ENCODE measurements at regions not wholly inside any gene's neighbourhood (a gene's known extent, or its start where the extent isn't known, plus 50 kb on each side); places are given as distances from the start of the nearest gene placed in this dataset.
A peak's percentile ranks its signal among the peaks of the same experiment; 100 is the strongest.

- no peak overlapping the region for H2AFZ ChIP-seq (ENCODE audit: low read length)
- H4K20me1 ChIP-seq (replicated peaks in 1 of 2; ENCODE audit: control insufficient read depth in 1 of 2, insufficient read depth in 2 of 2, low read length in 2 of 2), result no peaks in the 10 kb centered on the region
- no peak for TF ChIP-seq MAX (IDR thresholded peaks at IDR 0.05)
- no peak for TF ChIP-seq USF2 (IDR thresholded peaks at IDR 0.05; ENCODE audit: low read length)
- TF ChIP-seq TEAD4 (IDR thresholded peaks at IDR 0.05; ENCODE audit: low read depth, low read length), result peak; percentile 95
These were observed 64.2 kb upstream of the IRX1 start for GRCh38 chr5:3531320-3531986.

More at GRCh38 chr5:3531320-3531986, 64.2 kb upstream of the IRX1 start:
- no peaks in the 10 kb centered on the region; a peak in 1 of 4 replicates for H3K9me3 ChIP-seq (ENCODE audit: insufficient read depth in 2 of 2, low read depth in 1 of 2, low read length in 1 of 2)
- no peak overlapping the region; the same call in 1 of the 2 replicates for H2BK5ac ChIP-seq (ENCODE audit: low read depth, low read length)
- no peaks in the 10 kb centered on the region for H3K36me3 ChIP-seq (ENCODE audit: control insufficient read depth in 2 of 4, insufficient read depth in 4 of 4, low read length in 3 of 4)
- no peak overlapping the region for H3K4ac ChIP-seq (replicated peaks; ENCODE audit: insufficient read length, low read depth, low read length)
- no peak overlapping the region for H3K14ac ChIP-seq (ENCODE audit: insufficient read length)
- H4K91ac ChIP-seq (replicated peaks; ENCODE audit: insufficient read length, low read length), result no peak overlapping the region
- H3K4me2 ChIP-seq (ENCODE audit: insufficient read depth in 1 of 2, low read depth in 2 of 2, low read length in 2 of 2), result peak overlapping the region; percentile 47 to 51; a peak in 3 of 4 replicates
- ChIA-PET POLR2A (ENCODE audit: partially characterized antibody) (no interaction called here), CTCF (ENCODE audit: partially characterized antibody) (interaction anchor here (0.9 kb wide), 1 partner anchor 79 kb away, joined by 3 read pairs; no protein-coding TSS in a partner anchor)
- H3K4me1 ChIP-seq (replicated peaks in 1 of 4; ENCODE audit: control insufficient read depth in 3 of 4, insufficient read depth in 4 of 4, low read length in 3 of 4), result peaks cover 3 to 13% (median 9%) of the 10 kb centered on the region in 4 experiments
- no peaks in the 10 kb centered on the region; a peak in 1 of 7 replicates for H3K27me3 ChIP-seq (replicated peaks in 1 of 4; ENCODE audit: control insufficient read depth in 3 of 4, extremely low read depth in 1 of 4, insufficient read depth in 3 of 4, low read length in 3 of 4)
- H4K8ac ChIP-seq (ENCODE audit: extremely low read depth, insufficient read depth, low read length), result no peak overlapping the region; the same call in 1 of the 2 replicates
- no peak overlapping the region for H2AK5ac ChIP-seq (ENCODE audit: low read depth, low read length)
- WGBS, 2 experiments (ENCODE audit: extremely low coverage in 1 of 2, insufficient coverage in 1 of 2, insufficient read length in 1 of 2, insufficient replicate concordance in 2 of 2, low coverage in 1 of 2, low lambda C conversion rate in 2 of 2, missing lambda C conversion rate in 1 of 2), result 67% methylated on average over 8 of the region's 8 CpGs; no CpG with 5 or more reads in 1 of the 2 experiments
- H3K4me3 ChIP-seq (ENCODE audit: extremely low read depth in 1 of 4, insufficient read depth in 2 of 4, low read depth in 3 of 4, low read length in 4 of 4), result no peak overlapping the region; a peak in 1 of 8 replicates
- H2BK12ac ChIP-seq (ENCODE audit: low read depth, low read length), result peak overlapping the region; percentile 30; the same call in 1 of the 2 replicates
- H2BK120ac ChIP-seq (replicated peaks; ENCODE audit: low read depth, low read length), result no peak overlapping the region
- H3K23me2 ChIP-seq (ENCODE audit: low read depth, low read length), result no peaks in the 10 kb centered on the region
- no peaks in the 10 kb centered on the region for H3K79me2 ChIP-seq (ENCODE audit: control insufficient read depth in 1 of 2, insufficient read depth in 2 of 2, low read length in 2 of 2)
- H3K9ac ChIP-seq (replicated peaks in 1 of 4; ENCODE audit: extremely low read depth in 1 of 4, low read depth in 3 of 4, low read length in 3 of 4), result no peak overlapping the region
- no peak overlapping the region for H4K5ac ChIP-seq (ENCODE audit: insufficient read length, low read depth, low read length)
- peak; percentile 88 for FAIRE-seq
- peak overlapping the region; percentile 2; the same call in 1 of the 2 replicates for H3K18ac ChIP-seq (ENCODE audit: extremely low read depth, low read length)
- no peak overlapping the region for H3K27ac ChIP-seq (ENCODE audit: low read depth, low read length)
- no peak overlapping the region for H3K23ac ChIP-seq (ENCODE audit: insufficient read length)
- no peak overlapping the region; the same call in 1 of the 2 replicates for H2BK20ac ChIP-seq (ENCODE audit: low read length)
- DNase-seq (ENCODE audit: low read depth in 1 of 2, low spot score in 2 of 2), result peak in 1 of 2 experiments; percentile 29
- H3K79me1 ChIP-seq (ENCODE audit: low read depth, low read length), result no peaks in the 10 kb centered on the region
- H2BK15ac ChIP-seq (ENCODE audit: low read length), result no peak overlapping the region
- no peak overlapping the region for H3K56ac ChIP-seq (replicated peaks; ENCODE audit: insufficient read length, low read depth, low read length)
